Spleen (tissue), 11 donors: ENCODE measurements at regions not wholly inside any gene's neighbourhood (a gene's known extent, or its start where the extent isn't known, plus 50 kb on each side); places are given as distances from the start of the nearest gene placed in this dataset.

Source experiments
- DNase-seq: peaks from one replicate; pipeline ENCODE4 v3.0.0-alpha.2; 2020
- H3K27ac ChIP-seq, 8 donors: fragments of 200-600 bp; sonication (generic) in 7 of 8; 1 replicate in 4 of 8; 2 replicates in 4 of 8; pipeline versions ENCODE4 v1.5.0 to v1.8.0; 2016 to 2021; ENCODE audit warnings: inconsistent platforms in 4 of 8, mild to moderate bottlenecking in 4 of 8, moderate library complexity in 1 of 8
- H3K27me3 ChIP-seq, 7 donors: fragments of 200-600 bp; sonication (generic) in 6 of 7; replicated peaks in 1 of 7; 1 replicate in 4 of 7; 2 replicates in 3 of 7; pipeline versions ENCODE4 v1.5.0 to v1.8.0; 2016 to 2021; ENCODE audit warnings: inconsistent platforms in 3 of 7, mild to moderate bottlenecking in 1 of 7
- H3K36me3 ChIP-seq, 6 donors: fragments of 200-600 bp; sonication (generic) in 5 of 6; 1 replicate in 4 of 6; 2 replicates in 2 of 6; pipeline versions ENCODE4 v1.5.0 to v1.8.0; 2016 to 2021; ENCODE audit warnings: inconsistent platforms in 2 of 6
- H3K4me1 ChIP-seq, 6 donors: fragments of 200-600 bp; sonication (generic) in 5 of 6; 1 replicate in 3 of 6; 2 replicates in 3 of 6; pipeline versions ENCODE4 v1.5.0 to v1.8.0; 2016 to 2021; ENCODE audit warnings: inconsistent platforms in 3 of 6
- H3K4me3 ChIP-seq, 8 donors: fragments of 200-600 bp; sonication (generic) in 7 of 8; 1 replicate in 4 of 8; 2 replicates in 4 of 8; pipeline versions ENCODE4 v1.5.0 to v1.8.0; 2016 to 2021; ENCODE audit warnings: inconsistent platforms in 4 of 8, mild to moderate bottlenecking in 4 of 8, moderate library complexity in 2 of 8
- H3K9me3 ChIP-seq, 8 donors: fragments of 200-600 bp; sonication (generic) in 7 of 8; 1 replicate in 4 of 8; 2 replicates in 4 of 8; pipeline versions ENCODE4 v1.5.0 to v1.8.0; 2016 to 2021; ENCODE audit warnings: inconsistent platforms in 4 of 8
- POLR2A ChIP-seq, 3 donors: fragments of 450-650 bp; IDR thresholded peaks; one replicate each; pipeline ENCODE4 v1.5.1; 2017; ENCODE audit warnings: antibody characterized with exemption in 3 of 3, mild to moderate bottlenecking in 1 of 3
- POLR2AphosphoS5 ChIP-seq, 3 donors: sonication (generic); formaldehyde crosslinking; IDR thresholded peaks; one replicate each; pipeline ENCODE4 v1.5.1; 2017; ENCODE audit warnings: antibody characterized with exemption in 3 of 3
- WGBS, 5 donors: extraction: QIAGEN DNeasy Blood & Tissue Kit in 3 of 5; methylation state at CpG; one replicate each; pipeline versions ENCODE4 v1.1.5 to v1.1.7; 2013 to 2018; 5-methylcytosine and 5-hydroxymethylcytosine counted together
- intact Hi-C: fragments of 100-400 bp; cut with DNase I; formaldehyde crosslinking; loops from one replicate; pipeline ENCODE4 v1.15.0; 2023; ENCODE audit warnings: low total_unique reads
- TF ChIP-seq, protein P1 (sequence below), 11 experiments: fragments of 200-600 bp in 7 of 11; fragments of 450-650 bp in 4 of 11; sonication (generic) in 4 of 11; IDR thresholded peaks in 8 of 11; conservative IDR thresholded peaks in 3 of 11; 1 replicate in 7 of 11; 2 replicates in 4 of 11; pipeline versions ENCODE4 v1.4.0 to v1.8.0; 2016 to 2021; ENCODE audit warnings: antibody characterized with exemption in 11 of 11, inconsistent platforms in 4 of 11, mild to moderate bottlenecking in 1 of 11
- donor health status: healthy with polysubstance abuse.
- donor health status: DM: no; HTN: no; CAD: no; lungs with moderate emphysema.
- donor health status: DM: no; HTN: no; CAD: no.
- donor health status: Bipolar disorder and iron deficiency.
- donor health status: healthy.
- donor health status: DM: no; HTN: no; CAD: no.
- donor health status: DM: yes; HTN: yes; CAD: no.

DNA sequence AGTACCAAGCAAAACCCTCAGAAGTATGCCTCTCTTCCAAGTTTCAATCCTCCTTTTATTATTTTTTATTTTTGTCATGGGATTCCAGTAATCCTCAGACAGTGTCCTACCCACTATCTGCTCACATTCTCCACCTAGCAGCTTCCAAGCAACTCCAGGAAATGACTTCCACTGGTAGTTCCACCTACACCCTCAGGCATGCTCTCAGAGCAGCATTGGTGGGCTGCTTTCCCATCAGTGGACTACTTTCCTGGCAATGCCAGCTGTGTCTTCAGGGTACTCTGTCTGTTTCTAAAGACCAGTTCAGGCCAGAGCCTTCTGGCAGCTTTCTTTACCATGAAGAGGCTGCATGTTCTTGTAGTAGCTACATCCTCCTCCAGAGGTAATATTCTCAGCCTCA, 244.0 kb downstream of the HGF start:
- H3K4me1 ChIP-seq, result no peaks in the 10 kb centered on the region
- H3K36me3 ChIP-seq, result no peaks in the 10 kb centered on the region
- TF ChIP-seq POLR2AphosphoS5 (IDR thresholded peaks at IDR 0.05) (no peak), POLR2A (IDR thresholded peaks at IDR 0.05) (no peak)
- TF ChIP-seq, protein P1, sequence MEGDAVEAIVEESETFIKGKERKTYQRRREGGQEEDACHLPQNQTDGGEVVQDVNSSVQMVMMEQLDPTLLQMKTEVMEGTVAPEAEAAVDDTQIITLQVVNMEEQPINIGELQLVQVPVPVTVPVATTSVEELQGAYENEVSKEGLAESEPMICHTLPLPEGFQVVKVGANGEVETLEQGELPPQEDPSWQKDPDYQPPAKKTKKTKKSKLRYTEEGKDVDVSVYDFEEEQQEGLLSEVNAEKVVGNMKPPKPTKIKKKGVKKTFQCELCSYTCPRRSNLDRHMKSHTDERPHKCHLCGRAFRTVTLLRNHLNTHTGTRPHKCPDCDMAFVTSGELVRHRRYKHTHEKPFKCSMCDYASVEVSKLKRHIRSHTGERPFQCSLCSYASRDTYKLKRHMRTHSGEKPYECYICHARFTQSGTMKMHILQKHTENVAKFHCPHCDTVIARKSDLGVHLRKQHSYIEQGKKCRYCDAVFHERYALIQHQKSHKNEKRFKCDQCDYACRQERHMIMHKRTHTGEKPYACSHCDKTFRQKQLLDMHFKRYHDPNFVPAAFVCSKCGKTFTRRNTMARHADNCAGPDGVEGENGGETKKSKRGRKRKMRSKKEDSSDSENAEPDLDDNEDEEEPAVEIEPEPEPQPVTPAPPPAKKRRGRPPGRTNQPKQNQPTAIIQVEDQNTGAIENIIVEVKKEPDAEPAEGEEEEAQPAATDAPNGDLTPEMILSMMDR (IDR thresholded peaks at IDR 0.05 in 8 of 11, conservative IDR thresholded peaks at IDR 0.05 in 3 of 11), result no peak
- H3K27ac ChIP-seq, result no peak overlapping the region
- intact Hi-C loops, result no loop called here
- H3K4me3 ChIP-seq, result no peak overlapping the region
- no peaks in the 10 kb centered on the region for H3K27me3 ChIP-seq
- no peaks in the 10 kb centered on the region for H3K9me3 ChIP-seq
- no peak for DNase-seq

DNA sequence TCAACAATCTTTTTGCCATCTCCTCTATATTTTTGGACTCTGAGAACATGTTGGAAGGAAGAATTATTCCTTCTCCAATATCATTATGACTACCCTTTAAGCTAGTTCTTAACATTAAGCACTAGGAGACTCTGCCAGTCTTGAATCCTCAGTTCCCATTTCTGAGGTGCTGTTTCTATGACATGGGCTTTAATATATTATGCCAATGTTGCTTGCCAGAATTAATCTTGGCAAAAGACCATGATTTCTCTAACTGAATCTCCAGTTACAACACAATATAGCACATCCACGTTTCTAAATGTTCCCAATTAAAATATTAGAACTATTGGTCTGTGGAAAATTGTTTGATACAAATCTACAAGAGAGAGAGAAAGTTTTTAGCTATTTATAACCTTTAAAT, 250.0 kb downstream of the HGF start:
- 18 to 57% (median 32%) methylated on average over 1 of the region's 1 CpG for WGBS, 5 donors
- Histone ChIP-seq H3K27ac (no peak overlapping the region), H3K4me3 (no peak overlapping the region), H3K9me3 (no peaks in the 10 kb centered on the region), H3K27me3 (no peaks in the 10 kb centered on the region), H3K4me1 (no peaks in the 10 kb centered on the region), H3K36me3 (no peaks in the 10 kb centered on the region)
- intact Hi-C loops, result no loop called here
- DNase-seq, result no peak
- TF ChIP-seq, protein P1 (IDR thresholded peaks at IDR 0.05 in 8 of 11, conservative IDR thresholded peaks at IDR 0.05 in 3 of 11), result no peak
- no peak for TF ChIP-seq POLR2A (IDR thresholded peaks at IDR 0.05)
- TF ChIP-seq POLR2AphosphoS5 (IDR thresholded peaks at IDR 0.05), result no peak

DNA sequence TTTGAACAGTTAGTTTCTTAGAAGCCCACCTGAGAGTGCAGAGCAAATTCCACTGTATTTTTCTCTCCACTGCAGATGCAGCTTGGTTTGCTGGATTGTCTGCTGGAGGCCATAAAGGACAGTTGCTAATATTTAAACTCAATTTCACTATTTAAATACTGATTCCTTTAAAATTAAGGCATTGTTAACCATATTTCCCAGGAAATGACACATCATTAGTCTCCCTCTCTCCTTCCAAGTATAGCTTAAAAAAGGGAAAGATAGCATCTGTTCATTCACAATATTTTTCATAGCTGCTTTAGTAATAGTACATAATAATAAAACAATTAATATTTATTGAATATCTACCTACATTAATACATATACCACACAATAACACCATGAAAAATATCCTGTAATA, 252.9 kb downstream of the HGF start:
- H3K27ac ChIP-seq, result no peak overlapping the region
- no peaks in the 10 kb centered on the region for H3K36me3 ChIP-seq
- DNase-seq, result no peak
- TF ChIP-seq POLR2A (IDR thresholded peaks at IDR 0.05) (no peak), POLR2AphosphoS5 (IDR thresholded peaks at IDR 0.05) (no peak)
- TF ChIP-seq, protein P1 (IDR thresholded peaks at IDR 0.05 in 8 of 11, conservative IDR thresholded peaks at IDR 0.05 in 3 of 11), result no peak
- peaks cover 0 to 8% (median 0%) of the 10 kb centered on the region in 8 donors for H3K9me3 ChIP-seq
- H3K27me3 ChIP-seq, result no peaks in the 10 kb centered on the region
- no peaks in the 10 kb centered on the region for H3K4me1 ChIP-seq
- intact Hi-C loops, result no loop called here
- H3K4me3 ChIP-seq, result no peak overlapping the region

DNA sequence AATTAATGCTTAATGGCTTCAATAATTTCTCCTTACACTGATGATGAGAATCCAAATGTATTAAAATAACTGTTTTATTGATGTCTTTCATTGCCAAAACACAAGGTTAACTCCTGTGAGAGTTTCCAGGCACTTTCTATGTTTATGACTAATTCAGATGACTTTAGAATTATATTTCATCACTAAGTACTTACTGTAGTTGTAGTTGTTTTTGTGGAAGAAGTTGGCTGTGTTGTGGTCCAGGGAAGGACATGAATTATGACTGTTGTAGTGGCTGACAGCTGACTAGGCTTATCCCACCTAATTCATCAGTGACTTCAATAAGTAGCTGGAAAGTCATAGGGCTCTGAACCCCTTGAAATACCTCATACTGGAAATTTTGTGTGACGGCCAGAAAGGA, 254.8 kb downstream of the HGF start:
- H3K27me3 ChIP-seq, result no peaks in the 10 kb centered on the region
- no peak overlapping the region for H3K4me3 ChIP-seq
- peaks cover 0 to 8% (median 0%) of the 10 kb centered on the region in 8 donors for H3K9me3 ChIP-seq
- no peak overlapping the region for H3K27ac ChIP-seq
- no peaks in the 10 kb centered on the region for H3K36me3 ChIP-seq
- H3K4me1 ChIP-seq, result no peaks in the 10 kb centered on the region
- no peak for TF ChIP-seq POLR2A (IDR thresholded peaks at IDR 0.05)
- TF ChIP-seq, protein P1 (IDR thresholded peaks at IDR 0.05 in 8 of 11, conservative IDR thresholded peaks at IDR 0.05 in 3 of 11), result no peak
- TF ChIP-seq POLR2AphosphoS5 (IDR thresholded peaks at IDR 0.05), result no peak
- WGBS, 5 donors, result 70 to 87% (median 79%) methylated on average over 1 of the region's 1 CpG
- intact Hi-C loops, result no loop called here
- no peak for DNase-seq
